GM03348 (cell line): ENCODE measurements at regions not wholly inside any gene's neighbourhood (a gene's known extent, or its start where the extent isn't known, plus 50 kb on each side); places are given as distances from the start of the nearest gene placed in this dataset.

Experiments used
- DNase-seq: peaks from one replicate; pipeline ENCODE4 v3.0.0; 2012; ENCODE audit warnings: low spot score

DNA sequence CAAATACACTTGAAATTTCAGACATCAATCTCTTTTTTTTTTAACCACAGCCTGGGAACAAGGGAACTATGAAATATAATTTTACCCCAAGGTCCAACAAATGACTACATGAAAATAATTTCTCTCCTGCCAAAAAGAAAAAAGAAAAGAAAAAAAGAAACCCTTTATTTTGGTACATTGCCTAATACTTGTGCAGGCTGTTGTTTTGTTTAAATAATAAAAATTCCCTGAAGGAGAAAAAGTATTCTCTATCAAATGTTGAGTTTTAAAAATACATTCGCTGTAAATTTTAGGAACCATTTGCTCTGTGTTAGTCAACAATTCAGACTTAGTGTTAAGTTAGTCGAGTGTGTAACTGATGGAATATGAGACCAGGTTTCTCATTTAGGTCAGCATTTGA lies 155.4 kb downstream of the PRDM6 start:
- DNase-seq = no peak
